ENCODE measurements at regions not wholly inside any gene's neighbourhood (a gene's known extent, or its start where the extent isn't known, plus 50 kb on each side); places are given as distances from the start of the nearest gene placed in this dataset.

GRCh38 chr5:35339616-35340100 lies 109.4 kb upstream of the PRLR start:
- H3K27ac ChIP-seq (ENCODE audit: extremely low read depth, low read depth, low read length) = no peak overlapping the region
- no peak overlapping the region for H2AFZ ChIP-seq (ENCODE audit: low read depth, low read length)
- H3K9me1 ChIP-seq (ENCODE audit: control insufficient read depth, insufficient read depth, low read length) = no peaks in the 10 kb centered on the region
- ATAC-seq (no peak), FAIRE-seq (no peak), DNase-seq (ENCODE audit: extremely low read depth in 1 of 4, low spot score in 3 of 4) (no peak)
- CTCF ChIA-PET (ENCODE audit: low intra/inter-chr PET ratio) = no interaction called here
- no peak overlapping the region for H3K9ac ChIP-seq (ENCODE audit: insufficient read depth in 1 of 2, low read depth in 2 of 2, low read length in 2 of 2)
- H4K20me1 ChIP-seq (replicated peaks; ENCODE audit: control insufficient read depth, insufficient read depth, low read length) = no peaks in the 10 kb centered on the region
- in situ Hi-C loops (cut with MboI) (no loop called here), intact Hi-C loops (cut with micrococcal nuclease) (no loop called here)
- no TSS peak for BruUV-seq (replicated peaks)
- H3K9me3 ChIP-seq (replicated peaks; ENCODE audit: control insufficient read depth, insufficient read depth, low read depth, low read length) = 0 out of 2 replicates have a peak, but pooled peaks cover 2% of the 10 kb centered on the region
- no peaks in the 10 kb centered on the region for H3K27me3 ChIP-seq (ENCODE audit: control insufficient read depth in 2 of 2, insufficient read depth in 2 of 2, low read length in 2 of 2)
- no peaks in the 10 kb centered on the region for H3K4me1 ChIP-seq (replicated peaks in 1 of 2; ENCODE audit: control insufficient read depth in 2 of 2, insufficient read depth in 2 of 2, low read length in 2 of 2)
- POLR2A ChIA-PET = no interaction called here
- H3K36me3 ChIP-seq (ENCODE audit: control insufficient read depth, insufficient read depth, low read length) = no peaks in the 10 kb centered on the region
- no peaks in the 10 kb centered on the region for H3K79me2 ChIP-seq (ENCODE audit: control insufficient read depth, insufficient read depth, low read length)
- H3K4me2 ChIP-seq (ENCODE audit: insufficient read depth, low read length) = no peak overlapping the region
- H3K4me3 ChIP-seq = no peak overlapping the region
- WGBS (ENCODE audit: insufficient coverage, low coverage, missing lambda C conversion rate) = 0% methylated on average over 1 of the region's 1 CpG
- TF ChIP-seq IRF2 (CRISPR knock-in tag; IDR thresholded peaks at IDR 0.05) (no peak), NR2C1 (IDR thresholded peaks at IDR 0.05) (no peak), NR2C1 (tag; IDR thresholded peaks at IDR 0.05) (no peak), TSC22D4 (tag; IDR thresholded peaks at IDR 0.05) (no peak), ZNF76 (CRISPR knock-in tag; IDR thresholded peaks at IDR 0.05; ENCODE audit: borderline replicate concordance) (no peak), ZBTB5 (IDR thresholded peaks at IDR 0.05) (no peak), HNRNPK (IDR thresholded peaks at IDR 0.05; ENCODE audit: low read depth, low read length, poor library complexity, severe bottlenecking) (no peak), ATF1 (CRISPR knock-in tag; IDR thresholded peaks at IDR 0.05) (no peak), ATF1 (tag; IDR thresholded peaks at IDR 0.05) (no peak), HNRNPUL1 (IDR thresholded peaks at IDR 0.05; ENCODE audit: low read length) (no peak), GATAD2B (IDR thresholded peaks at IDR 0.05; ENCODE audit: borderline replicate concordance) (no peak)
- TF ChIP-seq, protein P1, sequence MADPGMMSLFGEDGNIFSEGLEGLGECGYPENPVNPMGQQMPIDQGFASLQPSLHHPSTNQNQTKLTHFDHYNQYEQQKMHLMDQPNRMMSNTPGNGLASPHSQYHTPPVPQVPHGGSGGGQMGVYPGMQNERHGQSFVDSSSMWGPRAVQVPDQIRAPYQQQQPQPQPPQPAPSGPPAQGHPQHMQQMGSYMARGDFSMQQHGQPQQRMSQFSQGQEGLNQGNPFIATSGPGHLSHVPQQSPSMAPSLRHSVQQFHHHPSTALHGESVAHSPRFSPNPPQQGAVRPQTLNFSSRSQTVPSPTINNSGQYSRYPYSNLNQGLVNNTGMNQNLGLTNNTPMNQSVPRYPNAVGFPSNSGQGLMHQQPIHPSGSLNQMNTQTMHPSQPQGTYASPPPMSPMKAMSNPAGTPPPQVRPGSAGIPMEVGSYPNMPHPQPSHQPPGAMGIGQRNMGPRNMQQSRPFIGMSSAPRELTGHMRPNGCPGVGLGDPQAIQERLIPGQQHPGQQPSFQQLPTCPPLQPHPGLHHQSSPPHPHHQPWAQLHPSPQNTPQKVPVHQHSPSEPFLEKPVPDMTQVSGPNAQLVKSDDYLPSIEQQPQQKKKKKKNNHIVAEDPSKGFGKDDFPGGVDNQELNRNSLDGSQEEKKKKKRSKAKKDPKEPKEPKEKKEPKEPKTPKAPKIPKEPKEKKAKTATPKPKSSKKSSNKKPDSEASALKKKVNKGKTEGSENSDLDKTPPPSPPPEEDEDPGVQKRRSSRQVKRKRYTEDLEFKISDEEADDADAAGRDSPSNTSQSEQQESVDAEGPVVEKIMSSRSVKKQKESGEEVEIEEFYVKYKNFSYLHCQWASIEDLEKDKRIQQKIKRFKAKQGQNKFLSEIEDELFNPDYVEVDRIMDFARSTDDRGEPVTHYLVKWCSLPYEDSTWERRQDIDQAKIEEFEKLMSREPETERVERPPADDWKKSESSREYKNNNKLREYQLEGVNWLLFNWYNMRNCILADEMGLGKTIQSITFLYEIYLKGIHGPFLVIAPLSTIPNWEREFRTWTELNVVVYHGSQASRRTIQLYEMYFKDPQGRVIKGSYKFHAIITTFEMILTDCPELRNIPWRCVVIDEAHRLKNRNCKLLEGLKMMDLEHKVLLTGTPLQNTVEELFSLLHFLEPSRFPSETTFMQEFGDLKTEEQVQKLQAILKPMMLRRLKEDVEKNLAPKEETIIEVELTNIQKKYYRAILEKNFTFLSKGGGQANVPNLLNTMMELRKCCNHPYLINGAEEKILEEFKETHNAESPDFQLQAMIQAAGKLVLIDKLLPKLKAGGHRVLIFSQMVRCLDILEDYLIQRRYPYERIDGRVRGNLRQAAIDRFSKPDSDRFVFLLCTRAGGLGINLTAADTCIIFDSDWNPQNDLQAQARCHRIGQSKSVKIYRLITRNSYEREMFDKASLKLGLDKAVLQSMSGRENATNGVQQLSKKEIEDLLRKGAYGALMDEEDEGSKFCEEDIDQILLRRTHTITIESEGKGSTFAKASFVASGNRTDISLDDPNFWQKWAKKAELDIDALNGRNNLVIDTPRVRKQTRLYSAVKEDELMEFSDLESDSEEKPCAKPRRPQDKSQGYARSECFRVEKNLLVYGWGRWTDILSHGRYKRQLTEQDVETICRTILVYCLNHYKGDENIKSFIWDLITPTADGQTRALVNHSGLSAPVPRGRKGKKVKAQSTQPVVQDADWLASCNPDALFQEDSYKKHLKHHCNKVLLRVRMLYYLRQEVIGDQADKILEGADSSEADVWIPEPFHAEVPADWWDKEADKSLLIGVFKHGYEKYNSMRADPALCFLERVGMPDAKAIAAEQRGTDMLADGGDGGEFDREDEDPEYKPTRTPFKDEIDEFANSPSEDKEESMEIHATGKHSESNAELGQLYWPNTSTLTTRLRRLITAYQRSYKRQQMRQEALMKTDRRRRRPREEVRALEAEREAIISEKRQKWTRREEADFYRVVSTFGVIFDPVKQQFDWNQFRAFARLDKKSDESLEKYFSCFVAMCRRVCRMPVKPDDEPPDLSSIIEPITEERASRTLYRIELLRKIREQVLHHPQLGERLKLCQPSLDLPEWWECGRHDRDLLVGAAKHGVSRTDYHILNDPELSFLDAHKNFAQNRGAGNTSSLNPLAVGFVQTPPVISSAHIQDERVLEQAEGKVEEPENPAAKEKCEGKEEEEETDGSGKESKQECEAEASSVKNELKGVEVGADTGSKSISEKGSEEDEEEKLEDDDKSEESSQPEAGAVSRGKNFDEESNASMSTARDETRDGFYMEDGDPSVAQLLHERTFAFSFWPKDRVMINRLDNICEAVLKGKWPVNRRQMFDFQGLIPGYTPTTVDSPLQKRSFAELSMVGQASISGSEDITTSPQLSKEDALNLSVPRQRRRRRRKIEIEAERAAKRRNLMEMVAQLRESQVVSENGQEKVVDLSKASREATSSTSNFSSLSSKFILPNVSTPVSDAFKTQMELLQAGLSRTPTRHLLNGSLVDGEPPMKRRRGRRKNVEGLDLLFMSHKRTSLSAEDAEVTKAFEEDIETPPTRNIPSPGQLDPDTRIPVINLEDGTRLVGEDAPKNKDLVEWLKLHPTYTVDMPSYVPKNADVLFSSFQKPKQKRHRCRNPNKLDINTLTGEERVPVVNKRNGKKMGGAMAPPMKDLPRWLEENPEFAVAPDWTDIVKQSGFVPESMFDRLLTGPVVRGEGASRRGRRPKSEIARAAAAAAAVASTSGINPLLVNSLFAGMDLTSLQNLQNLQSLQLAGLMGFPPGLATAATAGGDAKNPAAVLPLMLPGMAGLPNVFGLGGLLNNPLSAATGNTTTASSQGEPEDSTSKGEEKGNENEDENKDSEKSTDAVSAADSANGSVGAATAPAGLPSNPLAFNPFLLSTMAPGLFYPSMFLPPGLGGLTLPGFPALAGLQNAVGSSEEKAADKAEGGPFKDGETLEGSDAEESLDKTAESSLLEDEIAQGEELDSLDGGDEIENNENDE (IDR thresholded peaks at IDR 0.05; ENCODE audit: low read depth, low read length) = no peak
